NCI-H82 treated with DMSO at 0.1 percent for 48 hours (cell line): ENCODE measurements at regions not wholly inside any gene's neighbourhood (a gene's known extent, or its start where the extent isn't known, plus 50 kb on each side); places are given as distances from the start of the nearest gene placed in this dataset.
"Not testable (repeated sequence)": the region's sequence is repeated elsewhere in the genome, so short reads cannot be mapped to it uniquely, and the experiment has no call there.

ENCODE experiments used
- DNase-seq: peaks from one replicate; lab custom pipeline; 2025; ENCODE audit not compliant: unreplicated experiment; lab: John Stamatoyannopoulos, UW

DNA sequence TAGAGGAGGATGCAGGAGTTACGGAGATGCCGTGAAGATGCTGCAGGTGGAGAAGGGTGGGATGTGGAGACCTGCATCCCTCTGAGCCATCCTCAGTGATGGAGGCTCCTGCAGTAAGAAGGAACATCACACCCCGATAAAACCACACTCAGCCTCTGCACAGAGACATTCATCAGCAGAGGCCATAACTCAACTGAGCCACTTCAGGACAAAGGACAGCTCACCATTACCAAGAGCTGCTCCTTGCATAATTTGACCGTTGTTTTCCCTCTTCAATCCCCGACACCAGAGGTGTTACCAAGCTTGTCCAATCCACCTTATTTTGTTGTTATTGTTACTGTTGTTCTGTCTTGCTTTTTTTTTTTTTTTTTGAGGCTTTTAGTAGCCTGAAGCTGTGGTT, 543.9 kb downstream of the AJAP1 start:
- DNase-seq = no peak

DNA sequence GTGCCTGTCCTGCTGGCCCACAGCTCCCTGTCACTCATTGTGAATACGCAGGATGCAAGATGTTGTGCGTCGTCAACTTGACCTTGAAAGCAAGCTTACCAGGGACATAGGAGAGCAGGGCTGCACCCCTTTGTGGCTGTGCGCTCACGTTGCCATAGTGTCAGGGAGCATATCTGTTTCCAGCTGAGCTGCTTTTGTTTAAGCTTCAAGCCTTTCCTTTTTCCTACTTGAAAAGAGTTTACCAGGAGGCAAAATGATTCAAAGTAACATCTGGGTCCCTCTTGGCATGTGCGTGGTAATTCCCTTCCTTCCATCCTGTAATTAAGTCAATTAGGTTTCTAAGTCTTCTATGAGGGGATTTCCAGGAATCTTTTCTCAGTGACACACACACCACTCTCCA, 537.1 kb downstream of the AJAP1 start:
- DNase-seq = peak; percentile 21

DNA sequence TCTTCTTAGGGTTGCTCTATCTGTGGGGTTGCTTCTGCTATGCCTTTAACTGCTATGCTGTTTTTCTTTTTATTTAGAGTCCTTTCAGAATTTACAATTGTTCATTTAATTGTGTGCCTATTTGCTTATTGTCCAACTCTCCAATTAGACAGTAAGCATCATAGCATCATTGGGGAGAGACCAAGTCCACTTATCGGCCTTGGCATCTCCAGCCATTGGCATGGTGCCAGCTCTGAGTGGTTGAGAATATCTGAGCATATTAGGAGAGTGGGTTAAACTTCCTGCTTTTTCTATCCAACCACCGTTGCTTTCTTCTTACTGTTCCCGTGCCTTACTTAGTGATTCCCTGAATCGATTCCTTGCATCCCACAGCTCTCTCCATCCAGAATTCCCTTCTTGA, 535.0 kb downstream of the AJAP1 start:
- no peak for DNase-seq

DNA sequence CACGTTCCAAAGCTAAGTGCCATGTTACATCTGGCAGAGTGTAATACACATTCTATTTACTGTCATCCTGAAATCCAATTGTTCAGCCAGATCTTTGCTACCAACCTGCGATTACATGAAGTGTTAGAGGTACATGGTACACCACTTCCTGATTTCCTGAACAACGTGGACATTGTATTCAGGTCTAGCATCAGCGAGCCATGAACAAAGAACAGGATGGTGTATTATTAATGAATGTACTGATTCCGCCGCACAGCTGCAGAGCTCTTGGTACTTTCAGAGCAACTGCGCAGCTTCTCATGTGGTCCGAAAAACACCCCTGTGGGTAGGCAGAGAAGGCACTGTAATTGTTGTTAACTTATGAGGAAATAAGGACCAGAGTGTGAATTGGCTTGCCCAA, 511.4 kb downstream of the AJAP1 start:
- no peak for DNase-seq

DNA sequence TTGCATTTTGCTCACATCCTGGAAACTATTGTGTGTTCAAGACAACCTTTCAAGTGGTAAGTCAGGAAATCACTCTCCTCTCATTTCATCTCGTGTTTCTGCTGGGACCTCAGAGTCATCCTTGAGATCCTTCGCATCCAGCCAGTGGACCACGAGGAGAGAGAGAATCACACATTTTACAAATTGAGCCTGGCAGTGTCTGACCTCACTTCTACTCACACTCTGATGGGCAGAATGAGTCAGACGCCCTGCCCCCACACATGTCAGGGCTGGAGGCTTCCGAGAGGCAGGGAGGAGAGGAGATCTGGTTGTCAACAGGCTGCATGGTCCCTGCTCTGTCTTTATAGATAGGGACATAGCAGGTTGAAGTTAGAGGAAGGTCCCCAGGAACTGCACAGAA, 509.7 kb downstream of the AJAP1 start:
- no peak for DNase-seq

DNA sequence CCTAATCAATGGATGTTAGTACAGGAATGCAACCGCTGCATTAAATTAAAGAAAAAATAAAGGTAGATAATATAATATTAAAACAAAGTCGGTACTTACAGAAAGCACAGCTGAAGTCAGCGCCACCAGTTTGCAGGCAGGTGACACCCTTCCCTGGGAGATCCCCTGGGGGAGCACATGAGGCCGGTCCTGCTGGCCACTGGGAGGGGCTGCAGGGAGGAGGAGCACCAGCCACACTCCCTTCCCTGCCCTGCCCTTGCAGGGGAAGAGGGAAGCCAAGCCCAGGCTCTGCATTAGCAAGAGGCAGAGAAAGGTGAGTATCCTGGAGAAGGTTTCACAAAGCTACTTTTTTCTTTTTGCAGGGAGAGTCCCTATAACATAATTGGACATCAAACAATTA, 507.0 kb downstream of the AJAP1 start:
- no peak for DNase-seq

DNA sequence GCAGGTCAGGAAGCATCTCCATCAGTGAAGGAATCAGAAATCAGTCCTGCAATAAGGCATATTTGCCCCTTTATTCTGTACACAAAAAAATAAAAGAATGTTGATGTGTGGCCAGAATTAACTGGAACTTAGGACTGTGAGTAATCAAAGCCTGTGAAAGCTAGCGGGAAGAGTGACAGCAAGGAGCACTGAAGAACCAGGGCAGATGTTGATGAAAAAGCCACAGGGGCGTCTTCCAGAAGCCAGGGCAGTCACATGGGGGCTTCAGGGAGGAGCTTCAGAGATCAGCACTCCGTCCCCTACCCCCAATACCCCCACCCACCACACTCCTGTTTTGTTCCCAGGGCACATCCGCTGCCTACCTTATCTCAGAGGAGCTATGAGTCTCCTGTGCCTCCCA, 502.8 kb downstream of the AJAP1 start:
- DNase-seq = no peak

DNA sequence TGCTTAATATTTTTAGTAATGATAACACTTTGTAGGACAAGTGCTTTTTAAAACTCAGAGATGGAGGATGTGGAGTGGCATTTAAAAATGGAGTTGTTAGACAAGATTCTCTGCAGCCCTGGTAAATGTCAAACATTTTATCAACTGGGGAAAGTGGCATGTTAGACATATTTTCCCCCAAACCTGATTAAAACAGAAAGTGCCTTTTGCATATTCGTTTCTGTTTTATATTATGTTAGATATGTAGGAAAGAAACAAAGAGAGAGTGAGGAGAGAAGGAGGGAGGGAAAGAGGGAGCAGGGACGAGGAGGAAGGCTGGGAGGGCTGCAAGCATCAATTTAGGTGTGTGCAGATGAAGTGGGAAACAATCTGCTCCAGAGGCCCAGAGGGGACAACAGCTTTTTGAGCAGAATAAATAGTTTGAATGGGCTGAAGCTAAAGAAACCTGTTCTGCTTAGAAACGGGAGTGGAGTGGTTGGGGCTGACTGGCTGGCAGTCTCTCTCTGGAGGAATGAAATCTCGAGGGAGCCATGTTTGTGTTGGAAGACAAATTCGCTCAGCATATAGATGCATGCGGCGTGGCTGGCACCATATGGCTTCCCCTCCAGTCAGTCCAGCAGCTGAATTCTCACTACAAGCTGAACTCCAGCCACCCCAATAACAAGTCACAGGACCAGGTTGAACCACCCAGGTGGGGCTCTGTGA, 502.2 kb downstream of the AJAP1 start:
- DNase-seq = no peak

DNA sequence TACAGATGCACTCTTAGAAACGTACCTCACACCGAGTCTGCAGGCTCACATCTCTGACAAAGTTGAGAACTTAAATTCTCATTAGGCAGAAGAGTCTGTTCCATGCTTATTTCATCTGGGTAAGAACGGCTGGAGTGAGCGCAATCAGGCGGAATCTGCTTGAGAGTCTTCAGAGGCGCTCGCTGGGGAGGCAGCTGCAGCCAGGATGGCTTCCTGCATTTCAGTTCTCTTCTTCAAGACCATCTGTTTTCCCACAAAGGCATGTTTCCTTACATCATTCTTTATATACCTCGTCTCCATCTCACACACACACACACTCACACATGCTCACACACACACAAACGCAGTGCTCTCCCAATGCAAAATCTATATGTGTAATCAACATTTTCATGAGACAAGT, 497.1 kb downstream of the AJAP1 start:
- no peak for DNase-seq

DNA sequence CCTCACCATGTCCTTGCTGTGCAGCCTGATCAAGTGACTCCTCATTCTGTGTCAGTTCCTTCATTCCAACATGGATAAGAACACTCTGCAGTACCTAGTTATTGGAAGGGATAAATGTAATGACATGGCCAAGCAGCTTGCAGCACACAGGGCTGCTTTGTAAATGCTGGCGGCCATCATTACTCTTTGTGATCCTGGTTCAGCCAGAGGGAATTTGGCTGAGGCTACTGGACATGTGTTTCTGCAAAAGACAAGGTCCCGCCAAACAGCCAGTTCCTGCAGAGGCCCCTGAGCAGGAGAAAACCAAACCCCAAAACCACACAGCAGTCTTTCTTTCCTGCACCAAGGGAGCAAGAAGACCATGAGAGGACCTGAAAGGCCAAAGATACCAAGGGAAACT, 495.8 kb downstream of the AJAP1 start:
- DNase-seq = no peak

DNA sequence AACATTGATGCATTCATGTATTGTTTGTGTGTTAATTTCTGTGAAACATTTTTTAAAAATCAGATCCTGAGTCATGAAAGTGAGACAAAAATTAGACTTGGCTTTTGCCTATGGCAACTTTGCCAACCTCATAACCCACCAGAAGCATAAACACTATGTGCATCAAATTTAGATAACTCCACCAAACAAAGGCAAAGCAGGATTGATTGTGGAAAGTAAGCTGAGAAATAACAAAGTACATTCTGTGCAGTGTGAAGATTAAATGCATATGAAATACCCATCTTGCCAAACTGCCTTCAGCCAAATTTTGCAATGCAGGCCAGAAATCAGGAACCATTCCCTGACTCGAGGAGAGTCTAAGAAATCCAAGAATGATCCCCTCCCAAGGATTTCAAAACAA, 493.4 kb downstream of the AJAP1 start:
- DNase-seq = no peak

DNA sequence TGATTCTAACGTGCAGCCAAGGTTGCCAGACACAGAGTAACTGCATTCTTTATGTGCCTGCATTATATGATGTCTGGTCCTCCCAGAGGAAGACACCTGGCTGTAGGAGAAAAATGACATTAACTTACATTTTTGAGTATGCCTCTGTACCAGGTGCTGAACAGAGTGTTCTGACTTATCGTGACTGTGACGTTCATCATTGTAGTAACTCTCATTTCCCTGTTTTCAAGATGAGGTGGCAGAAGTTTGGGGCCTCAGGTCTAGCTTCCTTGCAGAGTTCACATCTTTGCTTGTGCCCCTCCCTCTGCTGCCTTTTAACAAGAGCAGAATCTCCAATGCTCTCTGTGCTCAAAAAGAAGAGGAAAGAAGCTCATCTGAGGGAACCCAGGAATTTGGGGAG, 488.0 kb downstream of the AJAP1 start:
- no peak for DNase-seq

DNA sequence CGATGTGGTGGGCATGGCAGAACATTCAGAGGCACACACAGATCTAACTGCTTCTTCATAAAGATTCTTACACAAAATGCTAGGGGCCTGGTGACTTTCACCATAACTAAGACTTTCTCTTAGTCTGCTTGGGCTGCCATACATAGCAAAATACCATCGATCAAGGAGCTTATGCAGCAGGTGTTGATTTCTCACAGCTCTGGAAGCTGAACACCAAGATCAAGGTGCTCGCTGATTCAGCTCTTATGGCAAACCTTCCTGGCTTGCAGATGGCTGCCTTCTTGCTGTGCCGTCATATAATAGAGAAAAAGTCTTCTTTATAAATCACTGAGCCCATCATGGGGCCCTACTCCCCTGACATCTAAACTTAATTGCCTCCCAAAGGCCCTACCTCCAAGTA, 487.3 kb downstream of the AJAP1 start:
- DNase-seq = no peak

DNA sequence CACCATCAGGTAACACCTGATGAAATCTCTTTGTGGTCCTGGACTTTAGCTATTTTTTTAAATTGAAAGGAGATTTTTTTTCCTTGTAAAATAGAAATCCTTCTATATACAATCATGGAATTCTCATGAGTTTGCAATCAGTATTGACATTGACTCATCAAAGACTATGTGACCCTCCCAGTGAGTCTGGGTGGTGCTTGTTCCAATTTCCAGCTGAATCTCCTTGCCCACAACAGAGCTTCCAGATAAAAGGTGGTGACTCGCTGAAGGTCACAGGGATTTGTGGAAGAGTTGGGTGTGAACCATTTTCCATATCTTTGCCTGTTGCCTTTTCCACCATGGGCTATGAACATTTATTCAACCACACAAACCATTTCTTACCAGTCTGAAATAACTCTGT, 486.6 kb downstream of the AJAP1 start:
- DNase-seq = no peak

DNA sequence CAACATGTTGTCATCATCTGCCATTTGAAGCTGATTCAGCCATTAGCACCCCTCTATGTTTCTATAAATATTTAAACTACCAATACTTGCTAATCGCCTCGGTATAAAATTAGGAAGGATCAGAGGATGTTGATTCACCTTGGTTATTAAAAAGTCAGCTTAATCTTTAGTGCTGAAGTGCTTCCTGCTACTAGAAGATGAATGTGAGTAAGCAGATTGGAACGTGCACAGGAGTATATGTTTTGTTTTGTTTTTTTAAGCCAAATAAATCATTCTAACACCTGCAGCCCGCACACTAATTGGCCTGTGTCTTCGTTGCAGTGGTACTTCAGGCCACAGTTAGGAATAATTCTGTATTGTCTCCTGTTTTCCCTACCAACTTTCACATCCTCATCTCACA, 485.7 kb downstream of the AJAP1 start:
- no peak for DNase-seq

DNA sequence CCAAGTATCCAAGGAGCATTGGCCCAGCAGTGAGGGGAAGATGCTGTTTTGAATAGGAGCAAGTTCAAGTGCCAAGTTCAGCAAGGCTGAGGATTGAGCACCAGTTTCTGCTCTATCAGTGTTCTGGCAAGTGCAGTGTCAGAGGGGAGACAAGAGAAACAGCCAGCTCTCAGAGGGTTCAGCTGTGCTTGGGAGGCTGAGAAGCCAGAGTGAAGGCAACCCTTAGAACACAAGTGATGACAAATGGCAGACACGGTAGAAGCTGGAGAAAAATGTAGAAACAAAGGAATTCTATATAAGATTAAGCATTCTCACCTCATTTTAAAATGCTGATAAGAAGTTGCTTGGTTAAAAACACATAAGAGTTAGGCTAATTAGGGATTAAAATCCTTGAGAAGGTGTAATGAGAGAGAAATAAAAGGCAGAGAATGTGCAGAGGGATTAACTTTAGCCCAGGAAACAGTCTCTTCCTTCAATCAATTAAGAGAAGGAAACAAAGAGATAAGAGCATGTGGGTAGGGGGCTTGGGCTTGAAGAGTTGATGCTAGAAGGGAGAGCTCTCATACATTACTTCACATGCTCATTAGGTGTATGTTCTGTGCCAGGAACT, 475.4 kb downstream of the AJAP1 start:
- DNase-seq = no peak

DNA sequence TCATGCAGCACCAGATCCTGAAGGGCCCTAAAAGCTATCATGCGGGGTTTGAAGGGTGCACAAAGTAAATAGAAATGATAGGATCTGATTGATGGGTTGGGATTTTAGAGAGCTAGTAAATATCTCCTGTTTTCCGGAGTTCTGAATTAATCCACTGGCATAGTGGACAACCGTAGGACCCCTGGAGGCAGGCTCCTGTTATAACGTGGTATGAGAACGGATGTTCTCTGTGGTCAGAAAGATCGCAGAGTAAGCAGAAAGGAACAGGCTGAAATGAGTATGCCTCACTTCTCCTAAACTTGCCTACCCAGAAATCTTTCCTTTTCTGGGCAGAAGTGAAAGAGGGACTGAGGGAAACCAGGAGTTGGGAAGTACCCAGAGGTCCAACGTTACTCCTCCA, 470.8 kb downstream of the AJAP1 start:
- DNase-seq = no peak

DNA sequence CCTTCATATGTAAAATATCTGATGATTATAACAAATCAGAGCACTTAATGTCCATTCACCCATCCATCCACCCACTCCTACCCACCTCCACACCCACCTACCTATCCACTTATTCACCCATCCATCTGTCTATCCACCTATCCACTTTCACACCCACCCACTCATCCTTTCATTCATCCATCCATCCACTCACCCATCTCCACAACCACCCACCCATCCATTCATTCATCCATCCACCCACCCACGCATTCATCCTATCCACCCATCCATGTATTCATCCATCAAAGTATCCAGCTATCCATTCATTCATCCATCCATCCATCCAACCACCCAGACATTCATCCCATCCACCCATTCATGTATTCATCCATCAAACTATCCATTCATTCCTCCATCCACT, 466.1 kb downstream of the AJAP1 start:
- no peak for DNase-seq

DNA sequence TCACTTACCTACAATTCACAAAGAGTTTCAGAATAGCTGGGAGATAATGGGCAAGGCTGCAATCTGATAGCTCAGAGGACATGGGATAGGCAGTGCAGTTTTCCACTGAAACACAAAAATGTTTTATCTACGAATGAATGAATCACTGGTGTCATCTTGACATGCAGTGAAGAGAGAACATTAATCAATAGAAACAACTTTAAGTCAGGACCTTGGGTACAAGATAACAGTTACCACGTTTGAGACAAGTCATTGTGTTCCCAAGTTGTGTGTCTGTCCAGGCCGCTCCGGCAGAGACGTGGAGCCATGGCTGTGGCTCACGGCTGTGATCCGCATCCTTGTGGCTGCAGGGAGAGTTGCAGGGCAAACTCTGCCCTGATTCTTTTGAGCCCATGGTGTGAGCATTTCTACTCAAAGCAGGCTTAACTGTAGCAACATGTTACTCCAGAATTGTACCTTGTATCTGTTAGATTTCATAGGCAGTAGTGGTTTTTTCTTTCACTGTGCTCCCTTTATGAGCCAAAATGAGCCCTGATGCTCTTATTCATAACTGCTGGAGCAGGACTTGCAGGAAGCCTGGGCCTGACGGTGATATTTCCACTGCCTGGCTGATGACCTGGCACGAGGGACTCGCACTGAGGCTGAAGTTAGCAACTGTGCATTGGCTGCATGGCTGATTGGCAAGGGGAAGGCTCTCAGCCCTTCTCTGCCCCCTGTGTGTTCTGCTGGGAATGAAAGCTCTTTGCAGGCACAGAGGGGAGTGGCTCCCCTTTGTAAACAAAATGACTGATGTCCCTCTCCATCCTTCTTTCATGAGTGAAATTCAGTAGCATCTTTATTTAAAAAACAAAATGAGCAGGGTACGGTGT, 465.2 kb downstream of the AJAP1 start:
- DNase-seq = no peak

DNA sequence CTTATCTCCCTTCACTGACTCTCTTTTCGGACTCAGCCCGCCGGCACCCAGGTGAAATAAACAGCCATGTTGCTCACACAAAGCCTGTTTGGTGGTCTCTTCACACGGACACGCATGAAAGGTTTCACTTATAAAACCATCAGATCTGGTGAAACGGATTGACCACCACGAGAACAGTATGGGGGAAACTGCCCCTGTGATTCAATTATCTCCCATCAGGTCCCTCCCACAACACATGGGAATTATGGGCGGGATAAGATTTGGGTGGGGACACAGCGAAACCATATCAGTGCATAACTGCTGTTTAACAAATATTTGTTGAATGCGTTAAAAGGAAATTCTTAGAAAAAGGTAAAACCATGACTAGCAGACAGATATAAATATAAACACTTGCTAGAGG, 464.4 kb downstream of the AJAP1 start:
- DNase-seq = not testable (repeated sequence)

DNA sequence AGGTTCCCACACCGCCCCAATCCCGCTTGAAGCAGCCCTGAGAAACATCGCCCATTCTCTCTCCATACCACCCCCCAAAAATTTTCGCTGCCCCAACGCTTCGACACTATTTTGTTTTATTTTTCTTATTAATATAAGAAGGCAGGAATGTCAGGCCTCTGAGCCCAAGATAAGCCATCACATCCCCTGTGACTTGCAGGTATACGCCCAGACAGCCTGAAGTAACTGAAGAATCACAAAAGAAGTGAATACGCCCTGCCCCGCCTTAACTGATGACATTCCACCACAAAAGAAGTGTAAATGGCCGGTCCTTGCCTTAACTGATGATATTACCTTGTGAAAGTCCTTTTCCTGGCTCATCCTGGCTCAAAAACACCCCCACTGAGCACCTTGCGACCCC, 463.9 kb downstream of the AJAP1 start:
- not testable (repeated sequence) for DNase-seq

DNA sequence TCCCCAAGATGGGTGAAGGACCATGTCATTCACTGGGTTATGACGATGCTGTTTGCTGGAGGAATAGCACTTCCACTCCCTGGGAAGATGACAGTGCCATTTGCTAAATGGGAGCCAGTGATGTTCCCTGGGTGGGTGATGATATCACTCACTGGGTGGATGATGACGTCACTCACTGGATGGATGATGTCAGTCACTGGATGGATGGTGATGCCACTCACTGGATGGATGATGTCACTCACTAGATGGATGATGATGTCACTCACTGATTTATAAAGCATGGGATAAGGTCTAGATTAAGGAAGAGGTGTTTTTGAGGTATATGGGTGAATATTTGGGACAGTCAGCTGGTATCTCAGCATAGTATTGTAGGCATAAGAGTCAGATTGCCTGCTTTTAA, 457.2 kb downstream of the AJAP1 start:
- DNase-seq = no peak
